ENCODE measurements at regions not wholly inside any gene's neighbourhood (a gene's known extent, or its start where the extent isn't known, plus 50 kb on each side); places are given as distances from the start of the nearest gene placed in this dataset.

DNA sequence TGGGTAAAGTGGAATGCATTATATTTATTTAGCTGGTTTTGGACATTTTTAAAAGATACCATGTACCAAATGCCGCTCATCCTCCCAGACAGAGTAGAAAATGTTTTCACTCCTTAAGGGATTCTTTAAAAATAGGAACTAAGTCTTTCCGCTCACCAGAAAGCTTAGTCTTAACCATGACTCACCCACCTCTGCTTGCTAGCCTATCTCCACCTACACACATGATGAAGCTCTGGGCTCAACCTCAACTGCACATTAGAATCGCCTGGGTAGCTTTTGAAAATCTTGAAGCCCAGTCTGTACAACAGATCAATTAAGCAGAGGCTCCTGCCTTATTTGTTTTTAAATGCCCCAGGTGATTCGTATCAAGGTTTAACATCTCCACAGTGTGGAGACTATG is 260.5 kb downstream of the NEDD1 start:
- no peak for TF ChIP-seq GLIS1 (tag by site-specific recombination; IDR thresholded peaks at IDR 0.05)
- TF ChIP-seq, protein P1, sequence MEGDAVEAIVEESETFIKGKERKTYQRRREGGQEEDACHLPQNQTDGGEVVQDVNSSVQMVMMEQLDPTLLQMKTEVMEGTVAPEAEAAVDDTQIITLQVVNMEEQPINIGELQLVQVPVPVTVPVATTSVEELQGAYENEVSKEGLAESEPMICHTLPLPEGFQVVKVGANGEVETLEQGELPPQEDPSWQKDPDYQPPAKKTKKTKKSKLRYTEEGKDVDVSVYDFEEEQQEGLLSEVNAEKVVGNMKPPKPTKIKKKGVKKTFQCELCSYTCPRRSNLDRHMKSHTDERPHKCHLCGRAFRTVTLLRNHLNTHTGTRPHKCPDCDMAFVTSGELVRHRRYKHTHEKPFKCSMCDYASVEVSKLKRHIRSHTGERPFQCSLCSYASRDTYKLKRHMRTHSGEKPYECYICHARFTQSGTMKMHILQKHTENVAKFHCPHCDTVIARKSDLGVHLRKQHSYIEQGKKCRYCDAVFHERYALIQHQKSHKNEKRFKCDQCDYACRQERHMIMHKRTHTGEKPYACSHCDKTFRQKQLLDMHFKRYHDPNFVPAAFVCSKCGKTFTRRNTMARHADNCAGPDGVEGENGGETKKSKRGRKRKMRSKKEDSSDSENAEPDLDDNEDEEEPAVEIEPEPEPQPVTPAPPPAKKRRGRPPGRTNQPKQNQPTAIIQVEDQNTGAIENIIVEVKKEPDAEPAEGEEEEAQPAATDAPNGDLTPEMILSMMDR (tag by site-specific recombination; IDR thresholded peaks at IDR 0.05): no peak
- TF ChIP-seq, protein P2, sequence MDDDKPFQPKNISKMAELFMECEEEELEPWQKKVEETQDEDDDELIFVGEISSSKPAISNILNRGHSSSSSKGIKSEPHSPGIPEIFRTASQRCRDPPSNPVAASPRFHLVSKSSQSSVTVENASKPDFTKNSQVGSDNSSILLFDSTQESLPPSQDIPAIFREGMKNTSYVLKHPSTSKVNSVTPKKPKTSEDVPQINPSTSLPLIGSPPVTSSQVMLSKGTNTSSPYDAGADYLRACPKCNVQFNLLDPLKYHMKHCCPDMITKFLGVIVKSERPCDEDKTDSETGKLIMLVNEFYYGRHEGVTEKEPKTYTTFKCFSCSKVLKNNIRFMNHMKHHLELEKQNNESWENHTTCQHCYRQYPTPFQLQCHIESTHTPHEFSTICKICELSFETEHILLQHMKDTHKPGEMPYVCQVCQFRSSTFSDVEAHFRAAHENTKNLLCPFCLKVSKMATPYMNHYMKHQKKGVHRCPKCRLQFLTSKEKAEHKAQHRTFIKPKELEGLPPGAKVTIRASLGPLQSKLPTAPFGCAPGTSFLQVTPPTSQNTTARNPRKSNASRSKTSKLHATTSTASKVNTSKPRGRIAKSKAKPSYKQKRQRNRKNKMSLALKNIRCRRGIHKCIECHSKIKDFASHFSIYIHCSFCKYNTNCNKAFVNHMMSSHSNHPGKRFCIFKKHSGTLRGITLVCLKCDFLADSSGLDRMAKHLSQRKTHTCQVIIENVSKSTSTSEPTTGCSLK (tag by site-specific recombination; IDR thresholded peaks at IDR 0.05): no peak
- no peak for TF ChIP-seq SP2 (tag by site-specific recombination; IDR thresholded peaks at IDR 0.05)
- TF ChIP-seq, protein P3, sequence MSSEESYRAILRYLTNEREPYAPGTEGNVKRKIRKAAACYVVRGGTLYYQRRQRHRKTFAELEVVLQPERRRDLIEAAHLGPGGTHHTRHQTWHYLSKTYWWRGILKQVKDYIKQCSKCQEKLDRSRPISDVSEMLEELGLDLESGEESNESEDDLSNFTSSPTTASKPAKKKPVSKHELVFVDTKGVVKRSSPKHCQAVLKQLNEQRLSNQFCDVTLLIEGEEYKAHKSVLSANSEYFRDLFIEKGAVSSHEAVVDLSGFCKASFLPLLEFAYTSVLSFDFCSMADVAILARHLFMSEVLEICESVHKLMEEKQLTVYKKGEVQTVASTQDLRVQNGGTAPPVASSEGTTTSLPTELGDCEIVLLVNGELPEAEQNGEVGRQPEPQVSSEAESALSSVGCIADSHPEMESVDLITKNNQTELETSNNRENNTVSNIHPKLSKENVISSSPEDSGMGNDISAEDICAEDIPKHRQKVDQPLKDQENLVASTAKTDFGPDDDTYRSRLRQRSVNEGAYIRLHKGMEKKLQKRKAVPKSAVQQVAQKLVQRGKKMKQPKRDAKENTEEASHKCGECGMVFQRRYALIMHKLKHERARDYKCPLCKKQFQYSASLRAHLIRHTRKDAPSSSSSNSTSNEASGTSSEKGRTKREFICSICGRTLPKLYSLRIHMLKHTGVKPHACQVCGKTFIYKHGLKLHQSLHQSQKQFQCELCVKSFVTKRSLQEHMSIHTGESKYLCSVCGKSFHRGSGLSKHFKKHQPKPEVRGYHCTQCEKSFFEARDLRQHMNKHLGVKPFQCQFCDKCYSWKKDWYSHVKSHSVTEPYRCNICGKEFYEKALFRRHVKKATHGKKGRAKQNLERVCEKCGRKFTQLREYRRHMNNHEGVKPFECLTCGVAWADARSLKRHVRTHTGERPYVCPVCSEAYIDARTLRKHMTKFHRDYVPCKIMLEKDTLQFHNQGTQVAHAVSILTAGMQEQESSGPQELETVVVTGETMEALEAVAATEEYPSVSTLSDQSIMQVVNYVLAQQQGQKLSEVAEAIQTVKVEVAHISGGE (tag by site-specific recombination; conservative IDR thresholded peaks at IDR 0.05; ENCODE audit: low read depth): no peak
